Keratinocyte (primary cell): ENCODE measurements at regions not wholly inside any gene's neighbourhood (a gene's known extent, or its start where the extent isn't known, plus 50 kb on each side); places are given as distances from the start of the nearest gene placed in this dataset.

Source experiments
- DNase-seq: peaks from one replicate; pipeline ENCODE4 v3.0.0-alpha.2; 2011; ENCODE audit warnings: low read depth, missing footprints, low spot score
- FAIRE-seq: peaks from 2 replicates; lab custom pipeline; 2011; peaks lifted over from hg19 to GRCh38; lab: Jason Lieb, UNC
- H2AFZ ChIP-seq: 2 replicates; pipeline ENCODE4 v1.6.0; 2012; ENCODE audit warnings: low read length, control low read depth, inconsistent platforms; ENCODE audit not compliant: control insufficient read depth
- H3K27ac ChIP-seq: 2 replicates; pipeline ENCODE4 v1.5.1; 2011; ENCODE audit warnings: low read length; ENCODE audit not compliant: control insufficient read depth, insufficient read depth
- H3K27me3 ChIP-seq: 3 replicates; pipeline ENCODE4 v1.6.0; 2011; ENCODE audit warnings: low read length; ENCODE audit not compliant: control insufficient read depth, insufficient read depth; ENCODE audit errors: extremely low read depth
- H3K36me3 ChIP-seq, 2 experiments: 2 replicates in 1 of 2; 3 replicates in 1 of 2; pipeline ENCODE4 v1.5.1; 2011; ENCODE audit warnings: low read length in 2 of 2, mild to moderate bottlenecking in 1 of 2; ENCODE audit not compliant: control insufficient read depth in 2 of 2, insufficient read depth in 2 of 2; ENCODE audit errors: extremely low read depth in 1 of 2
- H3K4me1 ChIP-seq: 3 replicates; pipeline ENCODE4 v1.5.1; 2011; ENCODE audit warnings: low read length; ENCODE audit not compliant: control insufficient read depth, insufficient read depth; ENCODE audit errors: extremely low read depth
- H3K4me2 ChIP-seq: 3 replicates; pipeline ENCODE4 v1.6.0; 2011; ENCODE audit warnings: low read depth, low read length; ENCODE audit not compliant: control insufficient read depth, insufficient read depth; ENCODE audit errors: extremely low read depth
- H3K4me3 ChIP-seq, 3 experiments: fragments of 200-600 bp in 1 of 3; sonication (generic) in 1 of 3; 2 replicates in 2 of 3; 3 replicates in 1 of 3; pipeline ENCODE4 v1.5.1; 2011 to 2016; ENCODE audit warnings: low read length in 3 of 3, mild to moderate bottlenecking in 3 of 3, control low read depth in 2 of 3, inconsistent platforms in 1 of 3, low read depth in 1 of 3, mixed read lengths in 1 of 3, mixed run types in 1 of 3, moderate library complexity in 1 of 3; ENCODE audit not compliant: control insufficient read depth in 2 of 3, insufficient read depth in 2 of 3; ENCODE audit errors: extremely low read depth in 1 of 3
- H3K79me2 ChIP-seq: 2 replicates; pipeline ENCODE4 v1.6.0; 2012; ENCODE audit warnings: low read length; ENCODE audit not compliant: control insufficient read depth, insufficient read depth
- H3K9ac ChIP-seq: 3 replicates; pipeline ENCODE4 v1.6.0; 2011; ENCODE audit warnings: low read length; ENCODE audit not compliant: control insufficient read depth, insufficient read depth; ENCODE audit errors: extremely low read depth
- H3K9me1 ChIP-seq: 3 replicates; pipeline ENCODE4 v1.6.0; 2011; ENCODE audit warnings: low read length; ENCODE audit not compliant: control insufficient read depth, insufficient read depth; ENCODE audit errors: extremely low read depth
- H3K9me3 ChIP-seq: 2 replicates; pipeline ENCODE4 v1.5.1; 2012; ENCODE audit warnings: low read depth, low read length; ENCODE audit not compliant: control insufficient read depth
- H4K20me1 ChIP-seq: 3 replicates; pipeline ENCODE4 v1.6.0; 2011; ENCODE audit warnings: low read length; ENCODE audit not compliant: control insufficient read depth, insufficient read depth; ENCODE audit errors: extremely low read depth
- EZH2 ChIP-seq: IDR thresholded peaks from one replicate; pipeline ENCODE4 v1.6.1; 2012; ENCODE audit warnings: inconsistent platforms, mild to moderate bottlenecking, low read length, moderate library complexity
- dilution Hi-C: fragments of 300-500 bp; cut with MboI; formaldehyde crosslinking; loops from one replicate; pipeline ENCODE4 v1.7.0; 2020; ENCODE audit warnings: low sequenced_read_pairs; ENCODE audit not compliant: extremely low pct_ligation_motif_present
- TF ChIP-seq, protein P1 (sequence below), 3 experiments: IDR thresholded peaks in 1 of 3; conservative IDR thresholded peaks in 1 of 3; optimal IDR thresholded peaks in 1 of 3; 2 replicates in 2 of 3; 3 replicates in 1 of 3; pipeline versions ENCODE3 to v1.5.1; 2011; ENCODE audit warnings: low read length in 3 of 3, mild to moderate bottlenecking in 3 of 3, moderate library complexity in 2 of 3, control low read depth in 1 of 3, inconsistent platforms in 1 of 3; ENCODE audit not compliant: insufficient read depth in 2 of 3; ENCODE audit errors: extremely low read depth in 1 of 3

DNA sequence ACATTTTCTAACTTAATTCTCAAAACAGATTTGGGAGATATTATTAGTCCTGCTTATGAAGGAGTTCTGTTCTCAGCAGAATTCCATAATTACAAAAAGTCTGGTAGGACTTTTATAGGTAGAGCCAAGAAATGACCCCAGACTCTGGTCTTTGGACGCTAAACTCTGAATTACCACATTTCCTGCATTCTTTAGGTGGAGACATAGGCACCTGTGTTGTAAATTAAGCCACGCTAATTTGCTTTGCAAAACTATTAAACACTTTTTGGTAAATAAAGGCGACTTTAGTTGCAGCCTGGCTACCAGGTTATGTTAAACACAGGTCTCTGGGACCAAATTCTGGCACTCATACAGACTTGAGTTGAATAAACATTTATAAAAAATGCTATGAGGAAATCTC is 77.7 kb downstream of the C9orf152 start:
- Histone ChIP-seq H4K20me1 (peaks cover 9% of the 10 kb centered on the region), H3K9ac (no peak overlapping the region), H3K4me2 (no peak overlapping the region), H3K4me1 (peaks cover 31% of the 10 kb centered on the region), H3K4me3 (no peak overlapping the region), H3K27ac (no peak overlapping the region), H3K36me3 (peaks cover 5 to 8% of the 10 kb centered on the region in 2 experiments), H3K9me1 (peaks cover 5% of the 10 kb centered on the region), H3K27me3 (no peaks in the 10 kb centered on the region), H2AFZ (no peak overlapping the region), H3K9me3 (no peaks in the 10 kb centered on the region), H3K79me2 (peaks cover 86% of the 10 kb centered on the region)
- DNase-seq (no peak), FAIRE-seq (no peak)
- dilution Hi-C loops, result no loop called here
- TF ChIP-seq, protein P1, sequence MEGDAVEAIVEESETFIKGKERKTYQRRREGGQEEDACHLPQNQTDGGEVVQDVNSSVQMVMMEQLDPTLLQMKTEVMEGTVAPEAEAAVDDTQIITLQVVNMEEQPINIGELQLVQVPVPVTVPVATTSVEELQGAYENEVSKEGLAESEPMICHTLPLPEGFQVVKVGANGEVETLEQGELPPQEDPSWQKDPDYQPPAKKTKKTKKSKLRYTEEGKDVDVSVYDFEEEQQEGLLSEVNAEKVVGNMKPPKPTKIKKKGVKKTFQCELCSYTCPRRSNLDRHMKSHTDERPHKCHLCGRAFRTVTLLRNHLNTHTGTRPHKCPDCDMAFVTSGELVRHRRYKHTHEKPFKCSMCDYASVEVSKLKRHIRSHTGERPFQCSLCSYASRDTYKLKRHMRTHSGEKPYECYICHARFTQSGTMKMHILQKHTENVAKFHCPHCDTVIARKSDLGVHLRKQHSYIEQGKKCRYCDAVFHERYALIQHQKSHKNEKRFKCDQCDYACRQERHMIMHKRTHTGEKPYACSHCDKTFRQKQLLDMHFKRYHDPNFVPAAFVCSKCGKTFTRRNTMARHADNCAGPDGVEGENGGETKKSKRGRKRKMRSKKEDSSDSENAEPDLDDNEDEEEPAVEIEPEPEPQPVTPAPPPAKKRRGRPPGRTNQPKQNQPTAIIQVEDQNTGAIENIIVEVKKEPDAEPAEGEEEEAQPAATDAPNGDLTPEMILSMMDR (optimal IDR thresholded peaks at IDR 0.05 in 1 of 3, IDR thresholded peaks at IDR 0.05 in 1 of 3, conservative IDR thresholded peaks at IDR 0.05 in 1 of 3; ENCODE audit: extremely low read depth in 1 of 3, insufficient read depth in 2 of 3, low read length in 3 of 3), result no peak
- no peak for TF ChIP-seq EZH2

DNA sequence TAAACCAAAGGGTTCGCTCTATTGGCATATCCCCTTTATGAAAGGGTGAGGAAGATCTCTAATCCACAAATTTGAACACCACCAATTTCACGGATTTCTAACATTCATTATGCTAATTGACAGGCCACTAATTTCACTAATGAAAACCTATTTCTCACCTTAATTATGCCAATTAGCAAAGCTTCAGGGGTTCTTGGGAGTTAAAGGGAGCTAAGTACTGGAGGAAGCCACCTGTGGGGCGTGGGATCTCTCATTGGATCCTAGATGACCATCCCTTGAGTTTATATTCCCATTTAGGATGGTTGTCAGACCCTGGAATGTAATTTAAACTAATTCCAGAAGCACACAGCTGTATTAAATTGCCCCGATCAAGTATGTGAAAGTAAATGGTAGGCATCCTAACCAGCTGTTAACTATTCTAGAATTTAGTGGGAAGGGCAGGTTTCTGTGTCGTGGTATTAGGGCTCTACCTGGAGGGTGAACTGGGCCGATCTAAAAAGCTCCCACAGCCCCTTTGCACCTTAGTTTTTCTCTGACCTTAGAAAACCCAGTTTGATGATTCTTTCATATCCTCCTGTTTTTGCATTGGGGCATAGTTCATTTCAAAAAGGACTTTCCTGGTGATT is 77.1 kb downstream of the C9orf152 start:
- Histone ChIP-seq H3K9me1 (peaks cover 5% of the 10 kb centered on the region), H3K27ac (no peak overlapping the region), H2AFZ (no peak overlapping the region), H3K4me2 (no peak overlapping the region), H3K9me3 (no peaks in the 10 kb centered on the region), H3K36me3 (peaks cover 2 to 8% of the 10 kb centered on the region in 2 experiments), H3K9ac (no peak overlapping the region), H3K4me1 (peaks cover 31% of the 10 kb centered on the region), H3K4me3 (no peak overlapping the region), H3K27me3 (no peaks in the 10 kb centered on the region), H4K20me1 (peaks cover 9% of the 10 kb centered on the region), H3K79me2 (peaks cover 85% of the 10 kb centered on the region)
- DNase-seq (no peak), FAIRE-seq (no peak)
- dilution Hi-C loops, result no loop called here
- no peak for TF ChIP-seq EZH2
- TF ChIP-seq, protein P1 (optimal IDR thresholded peaks at IDR 0.05 in 1 of 3, IDR thresholded peaks at IDR 0.05 in 1 of 3, conservative IDR thresholded peaks at IDR 0.05 in 1 of 3; ENCODE audit: extremely low read depth in 1 of 3, insufficient read depth in 2 of 3, low read length in 3 of 3), result no peak
